Kidney (tissue), 13 donors: ENCODE measurements at regions not wholly inside any gene's neighbourhood (a gene's known extent, or its start where the extent isn't known, plus 50 kb on each side); places are given as distances from the start of the nearest gene placed in this dataset.

Experiments used
- DNase-seq, 5 donors: peaks; one replicate each; pipeline ENCODE4 v3.0.0-alpha.2; 2013 to 2020
- FAIRE-seq: peaks from 2 replicates; lab custom pipeline; 2012; peaks lifted over from hg19 to GRCh38; lab: Jason Lieb, UNC
- H3K27ac ChIP-seq, 2 donors: one replicate each; pipeline ENCODE4 v1.7.0; 2013; ENCODE audit warnings: low read depth in 2 of 2, low read length in 2 of 2, inconsistent platforms in 1 of 2
- H3K27me3 ChIP-seq: one replicate; pipeline ENCODE4 v1.7.1; 2013; ENCODE audit warnings: low read length, inconsistent platforms; ENCODE audit not compliant: control insufficient read depth, insufficient read depth
- H3K36me3 ChIP-seq, 3 donors: one replicate each; pipeline versions ENCODE4 v1.7.0 to v1.7.1; 2013; ENCODE audit warnings: low read length in 3 of 3, control low read depth in 1 of 3, inconsistent platforms in 1 of 3; ENCODE audit not compliant: insufficient read depth in 3 of 3, control insufficient read depth in 2 of 3
- H3K4me1 ChIP-seq, 3 donors: one replicate each; pipeline versions ENCODE4 v1.7.0 to v1.7.1; 2013; ENCODE audit warnings: low read length in 3 of 3, inconsistent platforms in 1 of 3, low read depth in 1 of 3; ENCODE audit not compliant: control insufficient read depth in 2 of 3, insufficient read depth in 2 of 3
- H3K4me3 ChIP-seq, 3 donors: one replicate each; pipeline versions ENCODE4 v1.7.0 to v1.8.1; 2013; ENCODE audit warnings: low read length in 3 of 3, control low read depth in 1 of 3, inconsistent platforms in 1 of 3
- H3K9ac ChIP-seq, 3 donors: one replicate each; pipeline versions ENCODE4 v1.7.0 to v1.7.1; 2013; ENCODE audit warnings: low read length in 3 of 3, control low read depth in 1 of 3, inconsistent platforms in 1 of 3
- H3K9me3 ChIP-seq, 3 donors: one replicate each; pipeline versions ENCODE4 v1.7.0 to v1.7.1; 2013; ENCODE audit warnings: low read length in 3 of 3, control low read depth in 1 of 3, inconsistent platforms in 1 of 3; ENCODE audit not compliant: control insufficient read depth in 2 of 3, insufficient read depth in 1 of 3
- intact Hi-C: fragments of 100-400 bp; cut with DNase I; formaldehyde crosslinking; loops from one replicate; pipeline ENCODE4 v1.11.1; 2022
- TF ChIP-seq, protein P1 (sequence below): IDR thresholded peaks from 3 replicates; pipeline ENCODE4 v1.5.1; 2012; ENCODE audit warnings: mild to moderate bottlenecking, moderate library complexity, borderline replicate concordance; ENCODE audit not compliant: insufficient read depth; ENCODE audit errors: extremely low read depth
- donor health status: control.
- donor health status: control.
- donor health status: control.
- donor health status: control.
- donor health status: control.
- donor health status: DM: yes; HTN: yes; CAD: no.
- donor health status: Normal renal cell carcinoma (clear cell type).

DNA sequence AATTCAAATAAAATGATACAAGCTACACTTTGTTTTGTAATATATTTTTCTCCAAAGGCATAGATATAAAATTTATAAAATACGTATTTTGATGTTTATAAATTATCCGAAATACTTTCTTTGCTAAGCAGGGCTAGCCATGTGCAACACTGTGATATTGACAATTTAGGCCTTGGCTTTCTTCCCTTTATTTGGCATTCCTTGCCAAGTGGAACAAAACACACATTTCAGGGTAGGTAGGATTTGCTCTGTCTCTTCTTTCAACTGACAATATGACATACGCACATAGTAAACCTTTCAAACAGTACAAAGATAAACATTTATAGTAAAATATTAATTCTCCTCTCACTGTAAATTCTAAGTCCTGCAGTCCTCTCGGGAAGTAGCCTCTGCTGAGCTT is 103.3 kb upstream of the POT1 start:
- no peak for FAIRE-seq
- no peak overlapping the region for H3K4me3 ChIP-seq
- H3K9ac ChIP-seq = no peak overlapping the region
- H3K9me3 ChIP-seq = no peaks in the 10 kb centered on the region
- H3K27me3 ChIP-seq = no peaks in the 10 kb centered on the region
- H3K4me1 ChIP-seq = no peaks in the 10 kb centered on the region
- intact Hi-C loops = no loop called here
- TF ChIP-seq, protein P1, sequence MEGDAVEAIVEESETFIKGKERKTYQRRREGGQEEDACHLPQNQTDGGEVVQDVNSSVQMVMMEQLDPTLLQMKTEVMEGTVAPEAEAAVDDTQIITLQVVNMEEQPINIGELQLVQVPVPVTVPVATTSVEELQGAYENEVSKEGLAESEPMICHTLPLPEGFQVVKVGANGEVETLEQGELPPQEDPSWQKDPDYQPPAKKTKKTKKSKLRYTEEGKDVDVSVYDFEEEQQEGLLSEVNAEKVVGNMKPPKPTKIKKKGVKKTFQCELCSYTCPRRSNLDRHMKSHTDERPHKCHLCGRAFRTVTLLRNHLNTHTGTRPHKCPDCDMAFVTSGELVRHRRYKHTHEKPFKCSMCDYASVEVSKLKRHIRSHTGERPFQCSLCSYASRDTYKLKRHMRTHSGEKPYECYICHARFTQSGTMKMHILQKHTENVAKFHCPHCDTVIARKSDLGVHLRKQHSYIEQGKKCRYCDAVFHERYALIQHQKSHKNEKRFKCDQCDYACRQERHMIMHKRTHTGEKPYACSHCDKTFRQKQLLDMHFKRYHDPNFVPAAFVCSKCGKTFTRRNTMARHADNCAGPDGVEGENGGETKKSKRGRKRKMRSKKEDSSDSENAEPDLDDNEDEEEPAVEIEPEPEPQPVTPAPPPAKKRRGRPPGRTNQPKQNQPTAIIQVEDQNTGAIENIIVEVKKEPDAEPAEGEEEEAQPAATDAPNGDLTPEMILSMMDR = no peak
- H3K36me3 ChIP-seq = no peaks in the 10 kb centered on the region
- no peak overlapping the region for H3K27ac ChIP-seq
- DNase-seq = no peak

DNA sequence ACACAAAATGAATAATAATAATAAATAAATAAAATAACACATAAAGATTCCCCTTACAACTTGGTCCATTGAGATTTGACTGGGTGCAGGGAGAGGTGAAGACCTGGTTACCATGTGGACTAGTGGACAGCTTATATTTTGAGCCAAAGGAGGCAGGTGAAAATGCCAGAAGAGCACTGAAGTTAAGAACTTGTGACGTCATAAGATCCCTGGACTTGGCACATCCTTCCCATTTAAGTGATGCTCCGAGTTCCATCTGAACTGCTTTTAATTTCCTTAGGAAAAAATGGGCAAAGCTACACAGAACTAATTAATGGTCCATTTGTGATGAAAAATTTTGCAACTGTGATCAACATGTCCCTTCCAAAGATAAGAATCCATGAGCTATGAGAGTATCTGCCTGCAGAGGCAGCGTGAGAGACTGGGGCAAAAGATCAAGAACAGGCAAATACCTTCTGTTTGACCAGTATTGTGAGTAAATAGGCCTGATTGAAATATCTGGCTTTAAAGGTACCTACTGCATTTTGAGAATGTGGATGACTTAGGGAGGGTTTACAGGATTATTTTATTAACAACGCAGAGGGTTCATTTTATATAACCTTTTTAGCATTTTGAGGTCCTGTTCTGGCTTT is 101.2 kb upstream of the POT1 start:
- DNase-seq = no peak
- Histone ChIP-seq H3K4me1 (no peaks in the 10 kb centered on the region), H3K27me3 (no peaks in the 10 kb centered on the region), H3K9me3 (no peaks in the 10 kb centered on the region), H3K4me3 (no peak overlapping the region), H3K9ac (no peak overlapping the region), H3K27ac (no peak overlapping the region), H3K36me3 (no peaks in the 10 kb centered on the region)
- TF ChIP-seq, protein P1 = no peak
- FAIRE-seq = no peak
- intact Hi-C loops = no loop called here

DNA sequence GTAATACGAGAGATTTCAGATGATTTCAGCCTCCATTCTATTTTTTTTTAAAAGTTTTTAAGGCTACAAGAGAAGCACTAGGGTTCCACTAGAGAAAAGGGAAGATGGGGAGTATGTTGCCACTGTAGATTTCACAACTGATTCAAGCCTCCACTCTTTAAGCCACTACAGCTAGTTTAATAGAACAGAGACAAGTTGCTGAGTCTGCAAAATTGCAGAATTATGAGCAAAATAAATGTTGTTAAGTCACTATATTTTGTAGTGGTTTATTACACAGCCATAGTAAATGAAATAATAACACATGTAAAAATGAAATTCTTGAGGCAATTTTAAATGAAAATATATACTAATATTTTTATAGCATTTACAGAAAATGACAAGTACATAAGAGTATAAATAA is 96.0 kb upstream of the POT1 start:
- Histone ChIP-seq H3K27ac (no peak overlapping the region), H3K9ac (no peak overlapping the region), H3K4me1 (no peaks in the 10 kb centered on the region), H3K9me3 (no peaks in the 10 kb centered on the region), H3K27me3 (no peaks in the 10 kb centered on the region), H3K4me3 (no peak overlapping the region), H3K36me3 (no peaks in the 10 kb centered on the region)
- DNase-seq = no peak
- intact Hi-C loops = no loop called here
- TF ChIP-seq, protein P1 = no peak
- no peak for FAIRE-seq

DNA sequence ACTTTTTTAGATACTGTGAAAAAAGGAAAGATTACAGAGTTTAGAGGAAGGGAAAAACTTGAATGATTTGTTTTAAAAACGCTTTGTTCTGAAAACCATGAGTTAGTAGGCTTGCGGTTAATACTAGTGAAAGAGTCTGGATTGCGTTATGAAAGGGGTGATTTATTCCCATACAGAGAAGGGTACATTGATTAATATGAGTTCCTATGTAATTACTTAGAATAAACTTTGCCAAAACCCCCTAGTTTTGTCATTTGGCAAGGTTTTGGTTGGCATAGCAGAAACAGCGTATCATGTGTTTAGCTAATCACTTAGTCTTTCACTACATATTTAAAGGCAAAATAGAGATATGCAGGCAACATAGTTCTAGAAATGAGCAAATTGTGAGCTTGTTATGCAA is 91.2 kb upstream of the POT1 start:
- H3K4me1 ChIP-seq = no peaks in the 10 kb centered on the region
- TF ChIP-seq, protein P1 = no peak
- no peaks in the 10 kb centered on the region for H3K27me3 ChIP-seq
- no peak for DNase-seq
- no peak overlapping the region for H3K4me3 ChIP-seq
- intact Hi-C loops = no loop called here
- H3K9ac ChIP-seq = no peak overlapping the region
- H3K27ac ChIP-seq = no peak overlapping the region
- H3K9me3 ChIP-seq = no peaks in the 10 kb centered on the region
- FAIRE-seq = no peak
- H3K36me3 ChIP-seq = no peaks in the 10 kb centered on the region
